A673 (cell line): ENCODE measurements at regions not wholly inside any gene's neighbourhood (a gene's known extent, or its start where the extent isn't known, plus 50 kb on each side); places are given as distances from the start of the nearest gene placed in this dataset.

ENCODE experiments used
- CTCF ChIP-seq: fragments of 300-800, 200-600 bp; sonication (generic); conservative IDR thresholded peaks from 2 replicates; pipeline ENCODE4 v1.5.1; 2017; ENCODE audit warnings: low read depth, mild to moderate bottlenecking, antibody characterized with exemption, low read length, moderate library complexity, mixed read lengths
- EZH2 ChIP-seq: fragments of 200-600 bp; sonication (generic); IDR thresholded peaks from 2 replicates; pipeline ENCODE4 v1.6.1; 2017; ENCODE audit warnings: borderline replicate concordance, low read depth, mild to moderate bottlenecking, mixed read lengths, antibody characterized with exemption, low read length; ENCODE audit not compliant: poor library complexity, severe bottlenecking

DNA sequence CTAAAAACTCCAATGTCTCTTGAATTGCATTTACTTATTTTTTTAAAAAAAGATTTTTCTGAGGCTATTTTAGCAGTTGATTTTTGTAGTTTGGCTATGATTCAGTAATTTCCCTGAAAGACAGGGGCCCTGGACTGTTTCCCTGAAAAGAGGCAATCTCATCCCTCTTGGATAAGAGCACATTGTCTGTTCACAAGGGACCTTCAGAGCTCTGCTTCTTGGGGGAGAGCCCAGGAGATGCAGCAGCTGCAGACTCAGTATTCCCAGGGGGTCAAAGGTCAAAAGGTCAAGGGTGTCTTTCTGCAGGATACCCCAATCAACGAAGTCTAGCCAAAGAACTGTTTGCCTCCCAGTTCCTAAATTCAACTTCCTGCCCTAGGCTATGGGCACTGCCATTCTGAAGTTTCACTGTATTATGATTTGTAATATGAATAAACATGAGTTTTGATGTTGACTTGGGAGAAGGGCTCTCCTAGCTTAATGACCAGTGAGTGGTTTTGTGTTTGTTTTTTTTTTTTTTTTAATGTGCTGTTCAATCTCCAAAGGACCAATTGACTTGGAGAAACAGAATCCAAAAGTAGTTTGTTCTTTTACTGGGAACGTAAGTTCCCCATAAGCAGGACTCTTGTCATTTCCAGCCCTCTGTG lies 157.0 kb upstream of the SERPINE2 start:
- TF ChIP-seq CTCF (no peak), EZH2 (no peak)
